ENCODE measurements at regions not wholly inside any gene's neighbourhood (a gene's known extent, or its start where the extent isn't known, plus 50 kb on each side); places are given as distances from the start of the nearest gene placed in this dataset.

- DNase-seq (ENCODE audit: low read depth in 3 of 3): peak in 1 of 3 experiments; percentile 21
These were observed 86.4 kb downstream of the FOXL1 start for GRCh38 chr16:86664522-86665318.

DNA sequence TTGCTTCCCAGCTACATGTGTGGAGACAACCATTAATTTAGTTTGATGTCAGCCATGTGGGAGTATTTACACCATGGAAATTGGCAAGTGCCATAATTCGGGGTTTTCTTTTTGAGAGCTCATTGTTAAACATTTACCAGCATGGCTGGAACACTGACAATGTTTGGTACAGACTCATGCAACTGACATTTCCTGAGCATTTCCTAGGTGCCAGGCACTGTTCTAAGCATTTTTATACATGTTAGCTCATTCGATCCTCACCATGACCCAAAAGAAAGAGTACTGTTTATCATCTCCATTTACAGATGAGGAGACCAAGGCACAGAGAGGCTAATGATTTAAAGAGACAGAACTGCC lies 86.9 kb downstream of the FOXL1 start:
- DNase-seq (ENCODE audit: low read depth in 3 of 3): no peak

DNA sequence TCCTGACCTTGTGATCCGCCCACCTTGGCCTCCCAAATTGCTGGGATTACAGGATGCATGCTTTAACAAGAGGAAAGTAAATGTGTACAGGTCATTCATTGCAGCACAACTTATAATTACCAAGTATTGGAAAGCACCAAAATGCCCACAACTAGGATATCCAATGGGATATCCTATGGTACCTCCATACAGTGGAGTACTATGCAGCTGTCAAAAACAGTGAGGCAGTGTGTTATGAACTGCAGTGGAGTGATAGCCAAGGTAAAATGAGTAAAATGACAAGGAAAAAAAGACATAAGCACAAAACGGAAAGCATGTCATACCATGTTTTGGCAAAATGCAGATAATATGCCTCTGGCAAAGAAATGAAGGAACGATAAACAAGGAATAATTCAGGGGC lies 87.6 kb downstream of the FOXL1 start:
- DNase-seq (ENCODE audit: low read depth in 3 of 3): no peak

DNA sequence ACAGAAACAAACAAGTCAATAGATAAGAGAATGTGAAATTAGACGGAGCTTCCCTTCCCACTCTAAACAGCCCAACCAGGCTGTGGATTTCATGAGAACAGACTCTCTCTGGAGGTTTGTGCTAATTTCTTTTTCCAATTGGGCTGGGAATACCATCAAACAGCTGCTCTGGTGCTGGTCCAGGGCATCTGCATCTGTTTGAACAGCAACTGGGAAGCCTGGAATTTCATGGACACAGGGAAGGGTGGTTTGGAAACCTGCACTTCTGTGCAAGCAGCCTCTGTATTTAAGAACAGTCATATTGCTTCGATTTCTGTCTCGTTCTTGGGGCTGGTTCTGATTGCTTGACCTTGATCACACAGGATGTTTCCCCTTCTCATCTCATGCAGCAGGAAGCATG lies 88.7 kb downstream of the FOXL1 start:
- DNase-seq (ENCODE audit: low read depth in 3 of 3): no peak

DNA sequence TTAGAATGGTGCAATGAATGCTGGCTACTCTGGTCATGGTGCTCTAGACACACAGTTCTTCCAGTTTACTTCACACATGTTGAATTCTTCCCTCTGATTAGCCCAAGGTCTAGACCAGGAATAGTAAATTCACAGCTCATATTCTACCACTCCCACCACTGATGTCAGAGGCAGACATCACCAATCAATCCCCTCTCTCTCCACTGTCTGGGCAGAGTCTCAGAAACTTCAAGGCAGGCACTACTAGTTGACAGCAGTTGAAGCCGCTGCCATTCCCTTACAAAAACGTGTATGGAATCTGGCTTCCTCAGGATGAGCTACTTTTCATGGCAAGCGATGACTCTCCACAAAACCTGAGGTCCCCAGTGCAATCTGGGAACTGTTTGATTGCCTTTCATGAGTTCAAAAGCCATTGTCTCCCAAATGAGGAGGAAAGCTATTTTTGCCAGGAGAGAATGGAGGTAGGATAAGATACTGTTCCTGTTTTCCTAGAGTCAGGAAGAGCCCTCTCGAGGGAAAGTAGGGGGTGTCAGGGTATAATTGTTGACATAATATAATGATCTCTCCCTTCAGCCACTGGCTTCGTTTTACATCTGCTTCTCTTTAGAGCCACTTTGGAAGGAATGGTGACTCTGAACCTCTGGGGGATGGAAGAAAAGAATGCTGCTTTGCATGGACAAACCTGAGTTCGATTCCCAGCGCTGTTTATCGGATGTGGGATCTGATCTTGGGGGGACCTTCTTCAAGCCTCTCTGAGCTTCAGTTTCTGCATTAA lies 90.0 kb downstream of the FOXL1 start:
- DNase-seq (ENCODE audit: low read depth in 3 of 3): no peak

- DNase-seq (ENCODE audit: low read depth in 3 of 3): no peak
These were observed 91.0 kb downstream of the FOXL1 start for GRCh38 chr16:86669285-86669805.

DNA sequence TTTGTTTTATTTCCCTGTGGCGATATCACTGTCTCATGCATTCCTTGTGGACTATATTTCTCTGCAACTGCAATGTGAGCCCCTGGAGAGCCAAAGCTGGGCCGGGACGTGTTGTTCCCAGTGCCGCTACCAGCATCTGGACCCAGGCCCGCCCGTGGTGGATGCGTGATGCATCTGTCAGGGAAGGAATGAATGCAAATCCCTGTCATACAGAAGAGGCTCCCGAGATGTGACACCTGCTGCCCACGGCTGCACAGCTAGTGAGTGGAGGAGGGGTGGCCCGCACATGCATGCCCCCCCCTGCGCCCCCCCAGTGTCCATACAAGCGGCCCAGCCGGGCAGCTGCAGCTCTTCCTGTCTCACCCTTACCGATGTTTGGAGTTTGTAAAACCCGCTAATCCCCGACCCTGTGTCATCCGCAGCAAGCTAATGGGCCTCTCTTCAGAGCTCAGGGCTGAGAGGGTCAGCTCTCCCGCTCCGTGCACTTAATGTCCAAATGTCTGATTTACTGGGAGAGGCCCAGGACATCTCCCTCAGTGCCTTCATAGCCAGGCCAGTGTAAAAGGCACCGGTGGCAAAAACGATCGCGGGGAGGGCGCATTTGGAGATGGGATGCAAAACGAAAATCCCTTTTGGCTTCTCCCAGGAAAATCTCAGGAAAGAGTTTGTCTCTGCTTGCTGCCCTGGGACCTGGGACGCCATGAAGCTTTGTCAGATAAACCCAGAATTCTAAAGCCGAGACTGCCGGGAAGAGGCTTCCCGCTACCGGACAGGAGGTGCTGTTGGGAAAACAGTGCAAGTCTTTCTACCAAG lies 91.8 kb downstream of the FOXL1 start:
- no peak for DNase-seq (ENCODE audit: low read depth in 3 of 3)

DNA sequence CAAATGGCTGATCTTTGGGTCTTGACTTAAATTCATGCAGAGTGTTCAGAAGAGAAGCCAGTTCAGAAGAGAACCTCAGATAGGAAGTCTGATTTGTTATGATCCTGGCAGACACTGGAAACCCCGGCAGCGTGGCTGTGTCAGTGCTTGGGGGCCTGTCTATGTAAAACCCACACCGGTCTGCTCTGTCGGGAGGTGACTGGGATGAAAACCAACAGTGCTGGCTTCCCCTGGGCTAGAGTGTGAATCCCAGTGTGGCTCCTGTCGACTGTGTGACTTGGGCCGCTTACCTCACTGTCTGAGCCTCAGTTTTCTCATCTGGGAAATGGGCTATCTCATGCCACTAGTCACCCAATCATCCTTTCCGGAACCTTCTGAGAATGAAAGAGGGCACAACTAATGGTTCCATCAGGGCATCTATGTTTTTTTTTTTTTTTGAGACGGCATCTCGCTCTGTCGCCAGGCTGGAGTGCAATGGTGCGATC lies 92.4 kb downstream of the FOXL1 start:
- no peak for DNase-seq (ENCODE audit: low read depth in 3 of 3)

DNA sequence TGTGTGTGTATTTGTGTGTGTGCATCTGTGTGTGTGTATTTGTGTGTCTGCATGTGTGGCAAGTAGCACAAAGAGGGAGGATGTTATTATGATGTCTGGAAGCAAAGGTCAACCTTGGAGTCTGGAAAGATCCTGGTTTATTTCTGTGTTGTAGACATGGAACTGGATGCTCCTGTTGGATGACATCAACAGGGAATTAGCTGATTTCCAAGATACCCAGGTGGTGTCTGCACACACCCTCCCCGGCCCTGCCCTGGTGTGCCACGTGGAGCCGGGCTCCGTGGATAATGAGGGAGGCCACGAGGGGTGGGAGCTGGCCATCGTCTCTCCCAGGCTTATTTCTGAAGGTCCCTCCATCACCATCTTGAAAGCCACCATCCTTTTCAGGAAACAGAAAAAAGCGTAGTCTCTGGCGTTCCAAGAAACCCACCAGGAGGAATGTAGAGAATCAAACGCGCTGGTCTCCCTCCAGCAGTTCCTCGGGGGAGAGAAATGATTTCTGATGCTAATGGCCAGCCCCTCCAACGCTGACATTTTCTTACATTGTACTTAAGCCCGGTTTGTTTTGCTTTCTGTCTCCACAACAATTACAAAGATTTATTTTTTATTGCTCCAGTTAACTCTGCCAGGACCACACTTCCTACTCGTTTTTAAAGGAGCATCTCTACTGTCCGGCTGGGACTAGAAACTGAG lies 93.3 kb downstream of the FOXL1 start:
- DNase-seq (ENCODE audit: low read depth in 3 of 3): no peak

- DNase-seq (ENCODE audit: low read depth in 3 of 3): no peak
These were observed 94.0 kb downstream of the FOXL1 start for GRCh38 chr16:86672179-86672863.

GRCh38 chr16:86673090-86673955 lies 95.0 kb downstream of the FOXL1 start:
- no peak for DNase-seq (ENCODE audit: low read depth in 3 of 3)

GRCh38 chr16:86673956-86674453 lies 95.7 kb downstream of the FOXL1 start:
- no peak for DNase-seq (ENCODE audit: low read depth in 3 of 3)

DNA sequence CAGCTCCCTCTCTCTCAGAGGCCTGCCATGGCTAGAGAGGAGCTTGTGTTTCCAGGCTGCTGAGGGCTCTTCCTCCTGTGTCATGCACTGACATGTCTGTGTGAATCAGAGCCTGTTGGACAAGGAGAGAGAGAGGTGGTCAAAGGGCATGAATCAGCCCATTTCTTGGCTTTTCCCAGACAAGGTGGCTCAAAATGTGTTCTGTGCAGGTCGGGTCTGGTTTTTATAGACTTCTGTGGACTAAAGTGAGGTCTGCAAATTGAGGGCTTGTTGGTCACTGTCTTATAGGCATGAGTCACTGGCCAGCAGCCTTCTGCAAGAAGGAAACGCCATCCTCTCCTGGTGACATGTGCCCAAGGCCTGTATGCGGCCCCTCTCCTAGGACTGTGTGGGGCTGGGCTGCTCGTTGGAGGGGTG lies 97.9 kb downstream of the FOXL1 start:
- DNase-seq (ENCODE audit: low read depth in 3 of 3): no peak

DNA sequence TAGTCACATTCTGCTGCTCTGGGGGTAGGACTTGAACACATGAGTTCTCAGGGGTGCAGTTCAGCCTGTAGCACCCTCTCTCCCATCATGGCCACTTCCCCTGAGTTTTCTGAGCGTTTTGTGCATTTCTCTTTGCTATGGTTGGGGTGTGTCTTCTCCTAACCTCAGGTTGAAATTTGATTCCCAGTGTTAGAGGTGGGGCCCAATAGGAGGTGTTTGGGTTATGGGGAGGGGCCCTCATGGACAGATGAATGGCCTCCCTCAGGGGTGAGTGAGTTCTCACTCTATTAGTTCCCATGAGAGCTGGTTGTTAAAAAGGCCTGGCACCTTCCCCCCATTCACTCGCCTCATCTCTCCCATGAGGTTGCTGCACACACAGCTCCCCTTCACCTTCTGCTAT lies 101.1 kb downstream of the FOXL1 start:
- no peak for DNase-seq (ENCODE audit: low read depth in 3 of 3)

DNA sequence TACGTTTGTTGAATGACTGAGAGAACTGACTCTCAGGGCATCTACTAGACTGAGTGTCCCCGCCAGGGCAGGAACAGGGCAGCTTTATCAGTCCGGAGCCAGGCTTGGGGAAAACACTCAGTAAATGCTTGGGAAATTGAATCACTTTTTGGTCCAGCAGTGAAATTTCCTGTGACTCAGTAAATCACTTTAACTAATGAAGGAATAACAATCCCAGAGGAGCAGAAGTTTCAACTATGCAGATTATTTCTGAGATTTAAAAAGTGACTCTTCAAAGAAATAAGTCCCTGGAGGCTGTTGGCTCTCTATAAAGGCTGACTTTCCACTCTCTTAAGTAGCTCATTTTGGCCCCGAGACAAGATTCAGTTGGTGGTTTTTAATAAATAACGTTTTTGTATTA lies 101.8 kb downstream of the FOXL1 start:
- DNase-seq (ENCODE audit: low read depth in 3 of 3): no peak

DNA sequence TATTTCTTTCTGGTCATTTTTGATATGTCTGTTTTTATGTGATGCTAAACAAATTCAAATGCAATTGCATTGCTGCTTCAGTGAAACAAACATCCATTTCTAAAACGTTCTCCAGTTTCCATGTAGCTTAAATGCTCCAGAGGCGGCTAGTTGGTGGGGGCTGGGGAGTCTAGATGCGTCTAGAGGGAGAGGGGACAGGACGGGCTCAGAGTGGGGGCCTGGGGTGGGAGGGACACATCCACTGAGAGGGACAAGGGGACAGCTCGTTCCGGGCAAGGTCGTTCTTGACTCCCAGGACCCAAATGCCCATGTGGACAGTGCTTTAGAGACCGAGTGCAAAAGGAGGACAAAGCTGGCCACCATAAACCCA lies 102.3 kb downstream of the FOXL1 start:
- DNase-seq (ENCODE audit: low read depth in 3 of 3): no peak

DNA sequence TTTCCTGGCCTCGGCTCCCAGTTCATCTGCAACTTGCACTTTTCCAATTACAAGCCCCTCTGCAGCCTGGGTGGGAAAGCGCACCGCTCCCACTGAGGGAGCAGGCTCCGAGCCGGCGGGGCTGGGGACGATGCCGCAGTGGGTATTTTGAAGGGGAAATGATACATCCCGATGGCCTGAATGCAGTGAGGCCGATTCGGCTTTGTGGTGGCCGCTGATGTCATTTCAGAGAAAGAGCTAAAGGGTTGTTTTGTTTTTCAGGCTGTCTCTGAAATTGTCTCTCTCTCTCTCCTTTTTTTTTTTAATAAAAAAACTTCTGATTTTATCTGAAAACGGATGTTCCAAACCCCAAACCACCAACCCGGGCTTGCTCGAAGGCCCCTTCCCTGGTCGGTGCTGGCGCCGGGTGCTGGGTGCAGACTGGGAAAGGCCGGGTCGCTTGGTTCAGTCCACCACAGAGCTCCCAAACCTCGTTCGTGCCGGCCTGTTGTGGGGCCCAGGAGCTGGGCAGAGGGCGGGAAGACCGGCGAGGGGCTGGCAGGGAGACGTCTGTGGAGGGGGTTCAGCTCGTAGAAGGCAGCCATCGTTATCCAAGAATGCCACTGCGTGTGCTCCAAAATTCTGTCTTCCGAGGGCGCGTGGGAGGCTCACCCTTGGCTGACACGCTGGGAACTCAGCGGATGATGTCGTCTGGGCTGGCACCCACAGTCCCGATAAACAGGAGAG lies 102.8 kb downstream of the FOXL1 start:
- DNase-seq (ENCODE audit: low read depth in 3 of 3): no peak

GRCh38 chr16:86681757-86682106 lies 103.4 kb downstream of the FOXL1 start:
- no peak for DNase-seq (ENCODE audit: low read depth in 3 of 3)

DNA sequence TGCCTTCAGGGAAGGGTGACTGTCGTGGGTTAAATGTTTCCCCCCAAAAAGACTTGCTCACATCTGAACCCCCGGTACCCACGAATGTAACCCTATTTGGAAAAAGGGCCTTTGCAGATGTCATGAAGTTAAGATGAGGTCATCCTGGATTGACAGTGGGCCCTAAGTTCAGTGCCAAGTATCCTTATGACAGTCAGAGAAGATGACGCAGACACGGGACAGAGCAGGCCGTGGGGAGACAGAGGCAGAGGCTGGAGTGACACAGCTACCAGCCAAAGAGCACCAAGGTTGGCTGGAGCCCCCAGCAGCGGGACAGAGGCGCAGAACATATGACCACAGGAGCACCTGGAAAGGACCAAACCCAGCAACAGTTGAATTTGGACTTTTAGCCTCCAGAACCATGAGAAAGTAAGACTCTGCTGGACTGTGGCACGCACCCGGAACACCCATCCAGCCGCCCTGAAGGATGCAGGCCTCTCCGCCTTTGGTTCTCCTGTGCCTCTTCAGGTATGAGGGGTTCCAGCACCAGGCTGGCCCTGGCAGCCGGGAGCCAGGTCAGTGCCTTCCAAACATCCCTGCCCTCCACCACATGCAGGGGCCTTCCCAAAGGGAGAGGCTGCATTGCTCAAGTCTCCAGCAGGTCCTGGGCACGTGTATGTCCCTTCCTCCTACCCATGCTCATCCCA lies 104.0 kb downstream of the FOXL1 start:
- no peak for DNase-seq (ENCODE audit: low read depth in 3 of 3)

Measured in stimulated activated CD4-positive, alpha-beta T cell treated with anti-CD3 and anti-CD28 coated beads, TNF-alpha, amount 100 ng/mL, for 4 hours (primary cell).